SK-N-MC (cell line): ENCODE measurements at regions not wholly inside any gene's neighbourhood (a gene's known extent, or its start where the extent isn't known, plus 50 kb on each side); places are given as distances from the start of the nearest gene placed in this dataset.

ENCODE experiments used
- EZH2 ChIP-seq: fragments of 200-600 bp; sonication (generic); IDR thresholded peaks from one replicate; pipeline ENCODE4 v1.6.1; 2017; ENCODE audit warnings: antibody characterized with exemption
- POLR2AphosphoS5 ChIP-seq: IDR thresholded peaks from 2 replicates; pipeline ENCODE4 v1.6.1; 2012; ENCODE audit warnings: mild to moderate bottlenecking, low read depth, low read length, borderline replicate concordance

- no peak for TF ChIP-seq POLR2AphosphoS5
- TF ChIP-seq EZH2 = no peak
These were observed 101.3 kb downstream of the PTCSC3 start for GRCh38 chr14:36075203-36075602.
